NCI-H526 (cell line): ENCODE measurements at regions not wholly inside any gene's neighbourhood (a gene's known extent, or its start where the extent isn't known, plus 50 kb on each side); places are given as distances from the start of the nearest gene placed in this dataset.

Experiments used
- DNase-seq, 2 experiments: peaks; one replicate each; lab custom pipeline; 2025; lab: John Stamatoyannopoulos, UW

- DNase-seq, result peak in 1 of 2 experiments; percentile 38
Observed at GRCh38 chr1:82775406-82776000, 974.8 kb downstream of the ADGRL2 start.

- no peak for DNase-seq
Observed at GRCh38 chr1:82762829-82763532, 962.2 kb downstream of the ADGRL2 start.

- DNase-seq, result peak in 1 of 2 experiments; percentile 1
Observed at GRCh38 chr1:82759035-82759434, 958.3 kb downstream of the ADGRL2 start.

GRCh38 chr1:82755671-82756070 lies 954.9 kb downstream of the ADGRL2 start:
- DNase-seq, result no peak

- no peak for DNase-seq
Observed at GRCh38 chr1:82755191-82755590, 954.5 kb downstream of the ADGRL2 start.

GRCh38 chr1:82752046-82752445 lies 951.3 kb downstream of the ADGRL2 start:
- DNase-seq, result no peak

- no peak for DNase-seq
Observed at GRCh38 chr1:82733645-82734044, 932.9 kb downstream of the ADGRL2 start.

GRCh38 chr1:82731216-82731615 lies 930.5 kb downstream of the ADGRL2 start:
- DNase-seq, result no peak

- no peak for DNase-seq
Observed at GRCh38 chr1:82728206-82728605, 927.5 kb downstream of the ADGRL2 start.

- DNase-seq, result no peak
Observed at GRCh38 chr1:82724246-82724645, 923.5 kb downstream of the ADGRL2 start.

- no peak for DNase-seq
Observed at GRCh38 chr1:82722608-82723007, 921.9 kb downstream of the ADGRL2 start.

GRCh38 chr1:82721702-82722101 lies 921.0 kb downstream of the ADGRL2 start:
- no peak for DNase-seq

GRCh38 chr1:82718719-82719419 lies 918.1 kb downstream of the ADGRL2 start:
- DNase-seq, result no peak

- DNase-seq, result no peak
Observed at GRCh38 chr1:82710091-82710490, 909.4 kb downstream of the ADGRL2 start.

- DNase-seq, result no peak
Observed at GRCh38 chr1:82707681-82708080, 906.9 kb downstream of the ADGRL2 start.

GRCh38 chr1:82706741-82707140 lies 906.0 kb downstream of the ADGRL2 start:
- DNase-seq, result peak in 1 of 2 experiments; percentile 9

- no peak for DNase-seq
Observed at GRCh38 chr1:82704966-82705365, 904.2 kb downstream of the ADGRL2 start.

GRCh38 chr1:82704393-82704792 lies 903.7 kb downstream of the ADGRL2 start:
- no peak for DNase-seq

GRCh38 chr1:82703951-82704350 lies 903.2 kb downstream of the ADGRL2 start:
- no peak for DNase-seq

GRCh38 chr1:82700476-82700875 lies 899.7 kb downstream of the ADGRL2 start:
- DNase-seq, result no peak

GRCh38 chr1:82697965-82698364 lies 897.2 kb downstream of the ADGRL2 start:
- no peak for DNase-seq

- no peak for DNase-seq
Observed at GRCh38 chr1:82695443-82695842, 894.7 kb downstream of the ADGRL2 start.

GRCh38 chr1:82690411-82690810 lies 889.7 kb downstream of the ADGRL2 start:
- no peak for DNase-seq
